ENCODE measurements at regions not wholly inside any gene's neighbourhood (a gene's known extent, or its start where the extent isn't known, plus 50 kb on each side); places are given as distances from the start of the nearest gene placed in this dataset.

GRCh38 chr3:132972333-132972732, 65.9 kb upstream of the TMEM108 start:
- TF ChIP-seq FOXM1 (IDR thresholded peaks at IDR 0.05; ENCODE audit: borderline replicate concordance): no peak
- no peak for TF ChIP-seq TARDBP (IDR thresholded peaks at IDR 0.05)
- no peak for TF ChIP-seq FOXK2 (IDR thresholded peaks at IDR 0.05)
- TF ChIP-seq BHLHE40 (IDR thresholded peaks at IDR 0.05; ENCODE audit: borderline replicate concordance): no peak
- TF ChIP-seq SP1 (IDR thresholded peaks at IDR 0.05): no peak
- TF ChIP-seq, protein P1, sequence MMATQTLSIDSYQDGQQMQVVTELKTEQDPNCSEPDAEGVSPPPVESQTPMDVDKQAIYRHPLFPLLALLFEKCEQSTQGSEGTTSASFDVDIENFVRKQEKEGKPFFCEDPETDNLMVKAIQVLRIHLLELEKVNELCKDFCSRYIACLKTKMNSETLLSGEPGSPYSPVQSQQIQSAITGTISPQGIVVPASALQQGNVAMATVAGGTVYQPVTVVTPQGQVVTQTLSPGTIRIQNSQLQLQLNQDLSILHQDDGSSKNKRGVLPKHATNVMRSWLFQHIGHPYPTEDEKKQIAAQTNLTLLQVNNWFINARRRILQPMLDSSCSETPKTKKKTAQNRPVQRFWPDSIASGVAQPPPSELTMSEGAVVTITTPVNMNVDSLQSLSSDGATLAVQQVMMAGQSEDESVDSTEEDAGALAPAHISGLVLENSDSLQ (IDR thresholded peaks at IDR 0.05): no peak
